Lung (tissue), 11 donors: ENCODE measurements at regions not wholly inside any gene's neighbourhood (a gene's known extent, or its start where the extent isn't known, plus 50 kb on each side); places are given as distances from the start of the nearest gene placed in this dataset.

Experiments
- ATAC-seq: fragments of 200-7000 bp; cut with Tn5 transposase; one replicate; pipeline ENCODE4 v1.9.1; 2020; ENCODE audit warnings: moderate number of reproducible peaks; ENCODE audit not compliant: insufficient read depth, low FRiP score
- DNase-seq, 3 donors: peaks; one replicate each; pipeline ENCODE4 v3.0.0-alpha.2; 2013 to 2017
- H3K27ac ChIP-seq, 2 donors: one replicate each; pipeline ENCODE4 v1.5.1; 2013; ENCODE audit warnings: mild to moderate bottlenecking in 2 of 2, moderate library complexity in 2 of 2, control low read depth in 1 of 2, inconsistent platforms in 1 of 2, low read depth in 1 of 2, low read length in 1 of 2
- H3K27me3 ChIP-seq, 3 donors: one replicate each; pipeline ENCODE4 v1.5.1; 2013; ENCODE audit warnings: low read length in 2 of 3; ENCODE audit not compliant: control insufficient read depth in 3 of 3, insufficient read depth in 3 of 3
- H3K36me3 ChIP-seq, 4 donors: one replicate each; pipeline ENCODE4 v1.5.1; 2013; ENCODE audit warnings: low read length in 4 of 4, mild to moderate bottlenecking in 1 of 4, moderate library complexity in 1 of 4; ENCODE audit not compliant: control insufficient read depth in 4 of 4, insufficient read depth in 4 of 4
- H3K4me1 ChIP-seq, 5 donors: one replicate each; pipeline ENCODE4 v1.5.1; 2013; ENCODE audit warnings: low read length in 5 of 5, mild to moderate bottlenecking in 2 of 5, moderate library complexity in 1 of 5; ENCODE audit not compliant: control insufficient read depth in 5 of 5, insufficient read depth in 5 of 5
- H3K4me3 ChIP-seq: one replicate; pipeline ENCODE4 v1.5.1; 2013; ENCODE audit warnings: mild to moderate bottlenecking, control low read depth, moderate library complexity
- H3K9ac ChIP-seq, 2 donors: one replicate each; pipeline ENCODE4 v1.5.1; 2013; ENCODE audit warnings: low read length in 2 of 2, control low read depth in 1 of 2; ENCODE audit not compliant: insufficient read depth in 1 of 2
- H3K9me3 ChIP-seq, 4 donors: one replicate each; pipeline ENCODE4 v1.5.1; 2013; ENCODE audit warnings: low read length in 3 of 4, mild to moderate bottlenecking in 1 of 4, moderate library complexity in 1 of 4; ENCODE audit not compliant: control insufficient read depth in 4 of 4, insufficient read depth in 3 of 4
- CTCF ChIP-seq: IDR thresholded peaks from 2 replicates; pipeline ENCODE4 v1.5.1; 2012; ENCODE audit warnings: mild to moderate bottlenecking; ENCODE audit errors: control extremely low read depth, extremely low read depth
- WGBS, 2 donors: extraction: QIAGEN DNeasy Blood & Tissue Kit; methylation state at CpG; one replicate each; pipeline ENCODE4 v1.1.7; 2013; 5-methylcytosine and 5-hydroxymethylcytosine counted together
- donor health status: control.
- donor health status: control.
- donor health status: Bipolar disorder and iron deficiency.
- donor health status: healthy.
- donor health status: DM: yes; HTN: yes; CAD: no.

- no peak overlapping the region for H3K27ac ChIP-seq
- H3K9me3 ChIP-seq = peaks cover 0 to 4% (median 0%) of the 10 kb centered on the region in 4 donors
- no peak for ATAC-seq
- H3K4me3 ChIP-seq = no peak overlapping the region
- no peaks in the 10 kb centered on the region for H3K4me1 ChIP-seq
- 81 to 93% methylated on average over 3 of the region's 3 CpGs for WGBS, 2 donors
- DNase-seq = no peak
- H3K36me3 ChIP-seq = no peaks in the 10 kb centered on the region
- no peaks in the 10 kb centered on the region for H3K27me3 ChIP-seq
- no peak for TF ChIP-seq CTCF
- H3K9ac ChIP-seq = no peak overlapping the region
Measured at GRCh38 chr13:80529734-80530133, 188.8 kb upstream of the SPRY2 start.

DNA sequence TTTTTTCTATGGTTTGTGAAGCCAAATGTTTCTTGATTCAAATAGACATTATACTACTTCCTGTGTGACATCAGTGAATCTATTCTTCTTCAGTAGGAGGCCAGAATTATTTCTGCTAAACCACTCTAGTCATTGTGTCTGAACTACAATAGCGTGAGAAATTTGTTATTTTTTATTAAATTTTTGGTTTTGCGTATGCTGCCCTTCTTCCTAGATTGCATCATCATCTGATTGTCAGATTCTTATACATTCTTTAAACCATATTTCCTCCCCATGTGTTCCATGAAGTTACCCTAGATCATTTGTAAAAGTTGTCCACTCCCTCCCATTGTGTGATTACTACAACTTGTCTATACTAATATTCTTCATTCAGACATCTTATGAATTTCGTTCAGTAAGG is 187.8 kb upstream of the SPRY2 start:
- Histone ChIP-seq H3K9ac (no peak overlapping the region), H3K4me3 (no peak overlapping the region), H3K27me3 (no peaks in the 10 kb centered on the region), H3K9me3 (peaks cover 0 to 4% (median 0%) of the 10 kb centered on the region in 4 donors), H3K27ac (no peak overlapping the region), H3K36me3 (no peaks in the 10 kb centered on the region), H3K4me1 (no peaks in the 10 kb centered on the region)
- WGBS, 2 donors = 92 to 98% methylated on average over 3 of the region's 3 CpGs
- DNase-seq (no peak), ATAC-seq (no peak)
- no peak for TF ChIP-seq CTCF

GRCh38 chr13:80527400-80527799 is 186.5 kb upstream of the SPRY2 start:
- H3K4me3 ChIP-seq = no peak overlapping the region
- no peak overlapping the region for H3K27ac ChIP-seq
- DNase-seq (no peak), ATAC-seq (no peak)
- H3K36me3 ChIP-seq = no peaks in the 10 kb centered on the region
- no peaks in the 10 kb centered on the region for H3K27me3 ChIP-seq
- H3K4me1 ChIP-seq = no peaks in the 10 kb centered on the region
- no peak overlapping the region for H3K9ac ChIP-seq
- TF ChIP-seq CTCF = no peak
- 91 to 93% methylated on average over 2 of the region's 2 CpGs for WGBS, 2 donors
- peaks cover 0 to 4% (median 0%) of the 10 kb centered on the region in 4 donors for H3K9me3 ChIP-seq
